IMR-90 (cell line): ENCODE measurements at regions not wholly inside any gene's neighbourhood (a gene's known extent, or its start where the extent isn't known, plus 50 kb on each side); places are given as distances from the start of the nearest gene placed in this dataset.

Source experiments
- ATAC-seq: fragments of 200-7000 bp; cut with Tn5 transposase; 2 replicates; pipeline ENCODE4 v1.9.1; 2020; ENCODE audit warnings: low read depth, mild to moderate bottlenecking, moderate library complexity
- BruUV-seq: library from RNA; stranded (reverse); fragments of 400-500 nt; replicated peaks from 2 replicates; lab custom pipeline; 2021; lab: Mats Ljungman, UMichigan
- CTCF ChIA-PET: fragments of 300-600 bp; formaldehyde crosslinking; extraction: SDS; loops from one replicate; lab custom pipeline; 2021; ENCODE audit warnings: antibody characterized with exemption; lab: Yijun Ruan, JAX
- POLR2A ChIA-PET: fragments of 300-600 bp; sonication (Branson Sonifier 250); formaldehyde crosslinking; loops from one replicate; lab custom pipeline; 2022; ENCODE audit warnings: antibody characterized with exemption; ENCODE audit not compliant: unreplicated experiment; lab: Charles Lee
- DNase-seq: peaks from one replicate; pipeline ENCODE4 v3.0.0; 2013
- H2AFZ ChIP-seq: replicated peaks from 2 replicates; pipeline ENCODE3; 2013; ENCODE audit warnings: low read length, mild to moderate bottlenecking; ENCODE audit not compliant: poor library complexity
- H2AK5ac ChIP-seq: 2 replicates; pipeline ENCODE4 v1.6.1; 2013; ENCODE audit warnings: low read depth, low read length, inconsistent platforms
- H2AK9ac ChIP-seq: replicated peaks from 2 replicates; pipeline ENCODE3; 2013; ENCODE audit warnings: mild to moderate bottlenecking, low read depth, low read length, moderate library complexity; ENCODE audit not compliant: poor library complexity
- H2BK120ac ChIP-seq: 2 replicates; pipeline ENCODE4 v1.6.1; 2013; ENCODE audit warnings: low read depth, low read length, inconsistent platforms
- H2BK15ac ChIP-seq: 3 replicates; pipeline ENCODE4 v1.6.1; 2013; ENCODE audit warnings: low read depth, low read length, inconsistent platforms
- H2BK20ac ChIP-seq: 2 replicates; pipeline ENCODE4 v1.6.1; 2013; ENCODE audit warnings: low read depth, mild to moderate bottlenecking, inconsistent platforms, low read length, moderate library complexity
- H2BK5ac ChIP-seq: 2 replicates; pipeline ENCODE4 v1.6.1; 2013; ENCODE audit warnings: mild to moderate bottlenecking, low read depth, low read length, inconsistent platforms; ENCODE audit not compliant: poor library complexity, severe bottlenecking
- H3K14ac ChIP-seq: replicated peaks from 2 replicates; pipeline ENCODE4 v1.6.1; 2013; ENCODE audit warnings: low read depth, low read length, inconsistent platforms
- H3K18ac ChIP-seq: 2 replicates; pipeline ENCODE4 v1.6.1; 2013; ENCODE audit warnings: low read depth, low read length, control low read depth
- H3K23ac ChIP-seq: 2 replicates; pipeline ENCODE4 v1.6.1; 2013; ENCODE audit warnings: low read depth, low read length, inconsistent platforms
- H3K27ac ChIP-seq: 2 replicates; pipeline ENCODE4 v1.5.1; 2013; ENCODE audit warnings: mild to moderate bottlenecking, control low read depth, low read length; ENCODE audit not compliant: insufficient read depth
- H3K27me3 ChIP-seq: 2 replicates; pipeline ENCODE4 v1.6.1; 2013; ENCODE audit warnings: low read length; ENCODE audit not compliant: control insufficient read depth, insufficient read depth
- H3K36me3 ChIP-seq: 2 replicates; pipeline ENCODE4 v1.6.1; 2013; ENCODE audit warnings: low read length, mixed read lengths; ENCODE audit not compliant: control insufficient read depth, insufficient read depth
- H3K4ac ChIP-seq: 2 replicates; pipeline ENCODE4 v1.6.1; 2013; ENCODE audit warnings: low read depth, low read length, inconsistent platforms
- H3K4me1 ChIP-seq: 2 replicates; pipeline ENCODE4 v1.6.1; 2013; ENCODE audit warnings: low read length, mixed read lengths; ENCODE audit not compliant: control insufficient read depth, insufficient read depth
- H3K4me2 ChIP-seq: 2 replicates; pipeline ENCODE4 v1.6.1; 2013; ENCODE audit warnings: low read depth, mild to moderate bottlenecking, control low read depth, low read length, moderate library complexity
- H3K4me3 ChIP-seq: 2 replicates; pipeline ENCODE4 v1.5.1; 2013; ENCODE audit warnings: low read depth, mild to moderate bottlenecking, control low read depth, low read length, moderate library complexity; ENCODE audit not compliant: insufficient read depth
- H3K56ac ChIP-seq: 2 replicates; pipeline ENCODE4 v1.6.1; 2013; ENCODE audit warnings: low read length, inconsistent platforms; ENCODE audit not compliant: insufficient read depth; ENCODE audit errors: extremely low read depth
- H3K79me1 ChIP-seq, 2 experiments: 2 replicates each; pipeline ENCODE4 v1.6.1; 2013; ENCODE audit warnings: low read length in 2 of 2, inconsistent platforms in 1 of 2, low read depth in 1 of 2
- H3K9ac ChIP-seq: 2 replicates; pipeline ENCODE4 v1.6.1; 2013; ENCODE audit warnings: low read depth, low read length, control low read depth
- H3K9me1 ChIP-seq: 2 replicates; pipeline ENCODE4 v1.6.1; 2013; ENCODE audit warnings: low read length, inconsistent platforms; ENCODE audit not compliant: insufficient read depth
- H3K9me3 ChIP-seq: 2 replicates; pipeline ENCODE4 v1.6.1; 2013; ENCODE audit warnings: low read length; ENCODE audit not compliant: control insufficient read depth, insufficient read depth
- H4K20me1 ChIP-seq: 2 replicates; pipeline ENCODE4 v1.6.1; 2013; ENCODE audit warnings: low read length, inconsistent platforms; ENCODE audit not compliant: insufficient read depth
- H4K5ac ChIP-seq: 2 replicates; pipeline ENCODE4 v1.6.1; 2013; ENCODE audit warnings: mild to moderate bottlenecking, low read depth, low read length, control low read depth
- H4K8ac ChIP-seq, 2 experiments: 2 replicates each; pipeline ENCODE4 v1.6.1; 2013; ENCODE audit warnings: low read depth in 2 of 2, low read length in 2 of 2, control low read depth in 1 of 2, inconsistent platforms in 1 of 2
- H4K91ac ChIP-seq: 2 replicates; pipeline ENCODE4 v1.6.1; 2013; ENCODE audit warnings: low read depth, low read length, inconsistent platforms; ENCODE audit not compliant: insufficient read depth
- BHLHE40 ChIP-seq: fragments of 150-350 bp; IDR thresholded peaks from 2 replicates; pipeline ENCODE4 v1.6.1; 2016; ENCODE audit warnings: mild to moderate bottlenecking, low read depth, low read length
- CHD1 ChIP-seq: IDR thresholded peaks from 2 replicates; pipeline ENCODE4 v1.6.1; 2012; ENCODE audit warnings: low read depth, low read length, improper control_type of control experiment
- FOS ChIP-seq: fragments of 150-350 bp; IDR thresholded peaks from 2 replicates; pipeline ENCODE4 v1.6.1; 2016; ENCODE audit warnings: low read depth, low read length
- MAFK ChIP-seq: IDR thresholded peaks from 2 replicates; pipeline ENCODE4 v1.6.1; 2012; ENCODE audit warnings: low read depth, low read length, improper control_type of control experiment
- MAZ ChIP-seq: IDR thresholded peaks from 2 replicates; pipeline ENCODE4 v1.6.1; 2012; ENCODE audit warnings: low read depth, mild to moderate bottlenecking, low read length, improper control_type of control experiment, moderate library complexity, borderline replicate concordance
- MXI1 ChIP-seq: IDR thresholded peaks from 2 replicates; pipeline ENCODE4 v1.6.1; 2012; ENCODE audit warnings: low read depth, mild to moderate bottlenecking, low read length, moderate library complexity, borderline replicate concordance
- RAD21 ChIP-seq: IDR thresholded peaks from 2 replicates; pipeline ENCODE4 v1.6.1; 2012; ENCODE audit warnings: low read length, improper control_type of control experiment
- RCOR1 ChIP-seq: IDR thresholded peaks from 2 replicates; pipeline ENCODE4 v1.6.1; 2012; ENCODE audit warnings: mild to moderate bottlenecking, low read length, improper control_type of control experiment; ENCODE audit not compliant: insufficient replicate concordance
- RFX5 ChIP-seq: IDR thresholded peaks from 2 replicates; pipeline ENCODE4 v1.8.0; 2012; ENCODE audit warnings: low read depth, mild to moderate bottlenecking, low read length, moderate library complexity
- WGBS, 2 experiments: methylation state at CpG; one replicate each; pipeline versions ENCODE4 v1.1.5 to v1.1.7; 2013; ENCODE audit warnings: missing lambda C conversion rate in 2 of 2; ENCODE audit not compliant: insufficient read length in 1 of 2; ENCODE audit errors: extremely low coverage in 2 of 2; 5-methylcytosine and 5-hydroxymethylcytosine counted together
- dilution Hi-C: fragments of 300-500 bp; cut with HindIII; formaldehyde crosslinking; loops from one replicate; pipeline ENCODE4 v1.14.3; 2018; ENCODE audit warnings: low sequenced_read_pairs; ENCODE audit not compliant: unreplicated experiment
- in situ Hi-C: fragments of 300-500 bp; cut with MboI; formaldehyde crosslinking; loops from 3 replicates; pipeline ENCODE4 v1.14.3; 2019; ENCODE audit warnings: low sequenced_read_pairs, inconsistent platforms, mixed read lengths
- intact Hi-C: fragments of 100-400 bp; cut with micrococcal nuclease; formaldehyde crosslinking; loops from 2 replicates; pipeline ENCODE4 v1.10.0; 2022
- TF ChIP-seq, protein P1 (sequence below): fragments of 150-350 bp; IDR thresholded peaks from 2 replicates; pipeline ENCODE4 v1.6.1; 2017; ENCODE audit warnings: mild to moderate bottlenecking, antibody characterized with exemption, low read length, low read depth
- TF ChIP-seq, protein P2 (sequence below): fragments of 150-350 bp; IDR thresholded peaks from 2 replicates; pipeline ENCODE4 v1.6.1; 2016; ENCODE audit warnings: low read depth, mild to moderate bottlenecking, low read length, moderate library complexity, borderline replicate concordance

DNA sequence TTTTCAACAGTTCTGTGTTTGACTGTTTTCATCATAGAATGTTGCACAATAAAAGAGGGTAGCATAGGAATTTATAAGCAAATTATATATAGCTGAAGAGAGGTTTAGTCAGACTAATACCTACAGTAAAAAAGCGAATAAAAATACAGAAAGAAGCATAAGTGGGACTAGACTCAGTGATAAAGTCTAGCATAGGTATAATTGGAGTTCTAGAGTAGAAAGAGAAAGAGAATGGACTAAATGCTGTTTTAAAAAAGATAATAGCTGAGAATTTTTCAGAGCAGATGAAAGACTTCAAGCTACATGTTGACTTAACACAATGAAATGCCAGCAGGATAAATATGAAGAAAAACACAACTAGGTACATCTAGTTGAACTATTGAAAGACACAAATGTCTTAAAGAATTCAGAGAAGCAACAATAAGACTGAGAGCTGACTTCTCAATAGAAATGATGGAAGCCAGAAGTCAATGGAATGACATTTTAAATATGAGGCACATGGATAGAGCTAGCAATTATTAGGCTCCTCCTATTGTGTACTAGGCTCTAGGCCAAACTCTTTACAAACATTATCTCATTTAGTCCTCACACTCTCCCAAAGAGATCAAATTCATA, 573.9 kb downstream of the ZNF608 start:
- Histone ChIP-seq H3K23ac (no peak overlapping the region), H3K36me3 (no peaks in the 10 kb centered on the region), H3K56ac (no peak overlapping the region), H2BK5ac (no peak overlapping the region), H3K4me1 (no peaks in the 10 kb centered on the region), H2BK120ac (no peak overlapping the region), H3K4ac (no peak overlapping the region), H4K91ac (no peak overlapping the region), H3K9me3 (peaks cover 2% of the 10 kb centered on the region; the same call in 1 of the 2 replicates), H3K14ac (no peak overlapping the region), H4K5ac (no peak overlapping the region), H3K79me1 (no peaks in the 10 kb centered on the region), H3K9ac (no peak overlapping the region), H4K20me1 (no peaks in the 10 kb centered on the region), H3K4me2 (no peak overlapping the region), H3K27ac (no peak overlapping the region), H2BK15ac (no peak overlapping the region), H2AK9ac (no peak overlapping the region), H3K4me3 (no peak overlapping the region), H2BK20ac (no peak overlapping the region), H4K8ac (no peak overlapping the region), H3K27me3 (no peaks in the 10 kb centered on the region), H3K9me1 (no peaks in the 10 kb centered on the region), H3K18ac (no peak overlapping the region), H2AK5ac (no peak overlapping the region), H2AFZ (no peak overlapping the region)
- ChIA-PET CTCF (interaction anchor here (1.4 kb wide), 1 partner anchor 9 kb away, joined by 3 read pairs; no protein-coding TSS in a partner anchor), POLR2A (no interaction called here)
- no peak for TF ChIP-seq MAZ
- TF ChIP-seq MAFK = no peak
- no peak for TF ChIP-seq RAD21
- TF ChIP-seq MXI1 = no peak
- no peak for TF ChIP-seq RFX5
- TF ChIP-seq, protein P1, sequence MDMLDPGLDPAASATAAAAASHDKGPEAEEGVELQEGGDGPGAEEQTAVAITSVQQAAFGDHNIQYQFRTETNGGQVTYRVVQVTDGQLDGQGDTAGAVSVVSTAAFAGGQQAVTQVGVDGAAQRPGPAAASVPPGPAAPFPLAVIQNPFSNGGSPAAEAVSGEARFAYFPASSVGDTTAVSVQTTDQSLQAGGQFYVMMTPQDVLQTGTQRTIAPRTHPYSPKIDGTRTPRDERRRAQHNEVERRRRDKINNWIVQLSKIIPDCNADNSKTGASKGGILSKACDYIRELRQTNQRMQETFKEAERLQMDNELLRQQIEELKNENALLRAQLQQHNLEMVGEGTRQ = no peak
- TF ChIP-seq, protein P2, sequence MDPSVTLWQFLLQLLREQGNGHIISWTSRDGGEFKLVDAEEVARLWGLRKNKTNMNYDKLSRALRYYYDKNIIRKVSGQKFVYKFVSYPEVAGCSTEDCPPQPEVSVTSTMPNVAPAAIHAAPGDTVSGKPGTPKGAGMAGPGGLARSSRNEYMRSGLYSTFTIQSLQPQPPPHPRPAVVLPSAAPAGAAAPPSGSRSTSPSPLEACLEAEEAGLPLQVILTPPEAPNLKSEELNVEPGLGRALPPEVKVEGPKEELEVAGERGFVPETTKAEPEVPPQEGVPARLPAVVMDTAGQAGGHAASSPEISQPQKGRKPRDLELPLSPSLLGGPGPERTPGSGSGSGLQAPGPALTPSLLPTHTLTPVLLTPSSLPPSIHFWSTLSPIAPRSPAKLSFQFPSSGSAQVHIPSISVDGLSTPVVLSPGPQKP = no peak
- no peak for TF ChIP-seq RCOR1
- TF ChIP-seq FOS = no peak
- TF ChIP-seq CHD1 = no peak
- TF ChIP-seq BHLHE40 = no peak
- no TSS peak for BruUV-seq
- in situ Hi-C loops (no loop called here), intact Hi-C loops (no loop called here), dilution Hi-C loops (no loop called here)
- WGBS, 2 experiments = no CpG with 5 or more reads among the region's 1 CpG
- ATAC-seq (no peak), DNase-seq (no peak)
